Progenitor cell of endocrine pancreas (in vitro differentiated cells): ENCODE measurements at regions not wholly inside any gene's neighbourhood (a gene's known extent, or its start where the extent isn't known, plus 50 kb on each side); places are given as distances from the start of the nearest gene placed in this dataset.

Experiments
- DNase-seq: peaks from one replicate; pipeline ENCODE4 v3.0.0; 2021; ENCODE audit warnings: low spot score; ENCODE audit not compliant: unreplicated experiment
- H3K27ac Mint-ChIP-seq: 2 replicates; pipeline ENCODE4 v1.8.0; 2021; ENCODE audit warnings: mild to moderate bottlenecking, moderate library complexity, mixed read lengths
- H3K27me3 Mint-ChIP-seq: 2 replicates; pipeline ENCODE4 v1.8.0; 2021; ENCODE audit warnings: mixed read lengths
- H3K36me3 Mint-ChIP-seq: 2 replicates; pipeline ENCODE4 v1.8.0; 2022; ENCODE audit warnings: mixed read lengths; ENCODE audit not compliant: insufficient read depth
- H3K4me1 Mint-ChIP-seq: 2 replicates; pipeline ENCODE4 v1.8.0; 2021; ENCODE audit warnings: low read depth, mixed read lengths
- H3K4me3 Mint-ChIP-seq: 2 replicates; pipeline ENCODE4 v1.8.0; 2021; ENCODE audit warnings: low read depth, mild to moderate bottlenecking, moderate library complexity, mixed read lengths
- H3K9me3 Mint-ChIP-seq: 2 replicates; pipeline ENCODE4 v1.8.0; 2021; ENCODE audit warnings: low read depth, mixed read lengths
- TF ChIP-seq, protein P1 (sequence below): fragments of 200-600 bp; sonication (generic); IDR thresholded peaks from one replicate; pipeline ENCODE4 v1.5.0; 2021; ENCODE audit warnings: antibody characterized with exemption, mild to moderate bottlenecking; ENCODE audit not compliant: unreplicated experiment

DNA sequence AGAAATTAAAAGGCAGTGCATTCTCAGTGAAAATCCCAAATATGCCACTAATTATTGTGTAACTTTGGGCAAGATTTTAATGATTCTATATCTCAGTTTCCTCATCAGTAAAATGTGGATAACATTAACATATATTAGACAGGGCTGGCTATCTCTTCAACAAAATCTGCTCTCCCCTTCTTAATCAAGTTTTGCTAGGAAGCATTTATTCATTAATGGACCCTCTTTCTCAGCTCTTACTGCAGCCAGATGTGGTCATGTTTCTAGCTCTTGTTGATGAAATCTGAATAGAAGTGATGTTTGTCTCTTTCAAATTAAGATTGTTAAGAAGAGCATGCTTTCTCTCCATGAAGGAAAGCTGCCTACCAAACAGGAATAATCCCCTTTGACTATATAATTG is 84.4 kb upstream of the PPFIA2 start:
- H3K4me3 Mint-ChIP-seq: no peak overlapping the region
- TF ChIP-seq, protein P1, sequence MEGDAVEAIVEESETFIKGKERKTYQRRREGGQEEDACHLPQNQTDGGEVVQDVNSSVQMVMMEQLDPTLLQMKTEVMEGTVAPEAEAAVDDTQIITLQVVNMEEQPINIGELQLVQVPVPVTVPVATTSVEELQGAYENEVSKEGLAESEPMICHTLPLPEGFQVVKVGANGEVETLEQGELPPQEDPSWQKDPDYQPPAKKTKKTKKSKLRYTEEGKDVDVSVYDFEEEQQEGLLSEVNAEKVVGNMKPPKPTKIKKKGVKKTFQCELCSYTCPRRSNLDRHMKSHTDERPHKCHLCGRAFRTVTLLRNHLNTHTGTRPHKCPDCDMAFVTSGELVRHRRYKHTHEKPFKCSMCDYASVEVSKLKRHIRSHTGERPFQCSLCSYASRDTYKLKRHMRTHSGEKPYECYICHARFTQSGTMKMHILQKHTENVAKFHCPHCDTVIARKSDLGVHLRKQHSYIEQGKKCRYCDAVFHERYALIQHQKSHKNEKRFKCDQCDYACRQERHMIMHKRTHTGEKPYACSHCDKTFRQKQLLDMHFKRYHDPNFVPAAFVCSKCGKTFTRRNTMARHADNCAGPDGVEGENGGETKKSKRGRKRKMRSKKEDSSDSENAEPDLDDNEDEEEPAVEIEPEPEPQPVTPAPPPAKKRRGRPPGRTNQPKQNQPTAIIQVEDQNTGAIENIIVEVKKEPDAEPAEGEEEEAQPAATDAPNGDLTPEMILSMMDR: no peak
- H3K36me3 Mint-ChIP-seq: no peaks in the 10 kb centered on the region
- DNase-seq: no peak
- H3K27me3 Mint-ChIP-seq: no peaks in the 10 kb centered on the region
- no peaks in the 10 kb centered on the region for H3K9me3 Mint-ChIP-seq
- no peak overlapping the region for H3K27ac Mint-ChIP-seq
- no peaks in the 10 kb centered on the region for H3K4me1 Mint-ChIP-seq

DNA sequence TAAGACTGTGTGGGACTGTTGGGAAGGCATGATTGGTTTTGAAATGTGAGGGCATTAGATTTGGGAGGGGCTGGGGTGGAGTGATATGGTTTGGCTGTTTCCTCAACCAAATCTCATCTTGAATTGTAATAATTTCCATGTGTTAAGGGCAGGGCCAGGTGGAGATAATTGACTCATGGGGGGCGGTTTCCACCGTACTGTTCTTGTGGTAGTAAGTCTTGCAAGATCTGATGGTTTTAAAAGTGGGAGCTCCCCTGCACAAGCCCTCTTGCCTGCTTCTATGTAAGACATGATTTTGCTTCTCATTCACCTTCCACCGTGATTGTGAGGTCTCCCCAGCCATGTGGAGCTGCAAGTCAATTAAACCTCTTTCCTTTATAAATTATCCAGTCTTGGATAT is 76.6 kb upstream of the PPFIA2 start:
- Mint-ChIP-seq H3K4me3 (no peak overlapping the region), H3K27me3 (no peaks in the 10 kb centered on the region), H3K9me3 (peaks cover 9% of the 10 kb centered on the region), H3K36me3 (no peaks in the 10 kb centered on the region), H3K4me1 (no peaks in the 10 kb centered on the region), H3K27ac (no peak overlapping the region)
- TF ChIP-seq, protein P1: no peak
- no peak for DNase-seq

DNA sequence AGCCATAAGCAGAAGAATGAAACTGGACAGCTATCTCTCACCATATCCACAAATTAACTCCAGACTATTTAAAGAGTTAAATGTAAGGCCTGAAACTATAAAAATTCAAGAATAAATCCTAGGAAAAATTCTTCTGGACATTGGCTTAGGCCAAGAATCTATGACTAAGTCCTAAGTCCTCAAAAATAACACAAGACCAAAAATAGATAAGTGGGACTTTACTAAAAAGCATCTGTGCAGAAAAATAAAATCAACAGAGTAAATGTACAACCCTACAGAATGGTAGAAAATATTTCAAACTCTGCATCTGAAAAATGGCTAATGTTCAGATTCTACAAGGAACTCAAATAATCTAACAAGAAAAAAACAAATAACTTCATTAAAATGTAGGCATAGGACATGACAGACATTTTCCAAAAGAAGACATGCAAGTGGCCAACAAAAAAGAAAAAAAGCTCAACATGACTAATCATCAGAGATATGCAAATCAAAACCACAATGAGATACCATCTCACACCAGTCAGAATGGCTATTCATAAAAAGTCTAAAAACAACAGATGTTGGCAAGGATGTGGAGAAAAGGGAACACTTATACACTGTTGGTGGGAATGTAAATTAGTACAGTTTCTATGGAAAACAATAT is 61.0 kb upstream of the PPFIA2 start:
- Mint-ChIP-seq H3K27ac (no peak overlapping the region), H3K4me1 (no peaks in the 10 kb centered on the region), H3K27me3 (no peaks in the 10 kb centered on the region), H3K36me3 (no peaks in the 10 kb centered on the region), H3K4me3 (no peak overlapping the region), H3K9me3 (peaks cover 11% of the 10 kb centered on the region)
- TF ChIP-seq, protein P1: no peak
- DNase-seq: no peak

DNA sequence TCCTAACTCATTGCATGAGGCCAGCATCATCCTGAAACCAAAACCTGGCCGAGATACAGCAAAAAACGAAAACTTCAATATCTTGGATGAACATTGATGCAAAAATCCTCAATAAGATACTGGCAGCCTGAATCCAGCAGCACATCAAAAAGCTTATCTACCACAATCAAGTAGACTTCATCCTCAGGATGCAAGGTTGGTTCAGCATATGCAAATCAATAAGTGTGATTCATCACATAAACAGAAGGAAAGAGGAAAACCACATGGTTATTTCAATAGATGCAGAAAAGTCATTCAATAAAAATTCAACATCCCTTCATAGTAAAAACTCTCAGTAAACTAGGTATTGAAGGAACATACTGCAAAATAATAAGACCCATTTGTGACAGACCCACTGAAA is 56.5 kb upstream of the PPFIA2 start:
- Mint-ChIP-seq H3K27ac (no peak overlapping the region), H3K9me3 (peaks cover 14% of the 10 kb centered on the region), H3K4me1 (no peaks in the 10 kb centered on the region), H3K4me3 (no peak overlapping the region), H3K36me3 (no peaks in the 10 kb centered on the region), H3K27me3 (no peaks in the 10 kb centered on the region)
- TF ChIP-seq, protein P1: no peak
- DNase-seq: no peak

DNA sequence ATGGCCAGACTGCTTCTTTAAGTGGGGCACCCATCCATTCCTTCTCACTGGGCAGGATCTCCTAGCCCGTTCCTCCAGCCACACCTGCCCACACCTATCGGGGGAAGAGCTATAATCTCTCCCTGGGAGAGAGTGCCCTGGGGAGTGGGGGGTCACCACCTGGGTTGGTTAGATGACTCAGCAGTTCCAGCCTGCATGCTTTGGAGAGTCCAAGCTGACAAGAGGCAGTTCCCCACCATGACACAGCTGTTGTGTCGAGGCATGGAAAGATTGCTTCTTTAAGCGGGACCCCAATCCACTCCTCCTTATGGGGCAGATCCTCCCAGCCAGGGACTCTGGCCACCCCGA is 52.6 kb upstream of the PPFIA2 start:
- Mint-ChIP-seq H3K9me3 (peaks cover 6% of the 10 kb centered on the region), H3K36me3 (no peaks in the 10 kb centered on the region), H3K27ac (no peak overlapping the region), H3K4me3 (no peak overlapping the region), H3K27me3 (no peaks in the 10 kb centered on the region), H3K4me1 (no peaks in the 10 kb centered on the region)
- no peak for DNase-seq
- TF ChIP-seq, protein P1: no peak
